ENCODE measurements at regions not wholly inside any gene's neighbourhood (a gene's known extent, or its start where the extent isn't known, plus 50 kb on each side); places are given as distances from the start of the nearest gene placed in this dataset.

DNA sequence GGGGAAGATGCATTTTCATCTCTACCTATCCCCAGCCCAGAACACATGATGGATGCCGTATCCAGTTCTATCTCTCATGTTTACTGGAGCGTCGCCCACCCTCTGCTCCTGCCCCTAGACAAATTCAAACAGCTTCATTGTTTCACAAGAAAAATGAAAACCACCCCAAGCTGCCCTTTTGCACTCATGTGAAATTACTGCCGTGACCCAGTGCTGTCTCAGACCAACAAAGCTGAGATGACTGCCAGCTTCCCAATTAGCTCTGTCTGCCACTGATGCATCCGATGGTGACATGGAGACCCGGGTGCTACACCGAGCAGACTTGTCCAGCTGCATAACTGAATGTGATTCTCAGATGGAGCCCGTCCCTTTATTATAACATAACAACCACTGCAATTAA is 67.7 kb downstream of the FOXI2 start:
- Histone ChIP-seq H3K4me1 (no peaks in the 10 kb centered on the region), H3K27me3 (peaks cover 0 to 12% (median 0%) of the 10 kb centered on the region in 9 donors), H3K36me3 (no peaks in the 10 kb centered on the region), H3K4me3 (no peak overlapping the region), H3K27ac (no peak overlapping the region), H3K9me3 (peaks cover 0 to 4% (median 0%) of the 10 kb centered on the region in 12 donors)
- TF ChIP-seq, protein P1, sequence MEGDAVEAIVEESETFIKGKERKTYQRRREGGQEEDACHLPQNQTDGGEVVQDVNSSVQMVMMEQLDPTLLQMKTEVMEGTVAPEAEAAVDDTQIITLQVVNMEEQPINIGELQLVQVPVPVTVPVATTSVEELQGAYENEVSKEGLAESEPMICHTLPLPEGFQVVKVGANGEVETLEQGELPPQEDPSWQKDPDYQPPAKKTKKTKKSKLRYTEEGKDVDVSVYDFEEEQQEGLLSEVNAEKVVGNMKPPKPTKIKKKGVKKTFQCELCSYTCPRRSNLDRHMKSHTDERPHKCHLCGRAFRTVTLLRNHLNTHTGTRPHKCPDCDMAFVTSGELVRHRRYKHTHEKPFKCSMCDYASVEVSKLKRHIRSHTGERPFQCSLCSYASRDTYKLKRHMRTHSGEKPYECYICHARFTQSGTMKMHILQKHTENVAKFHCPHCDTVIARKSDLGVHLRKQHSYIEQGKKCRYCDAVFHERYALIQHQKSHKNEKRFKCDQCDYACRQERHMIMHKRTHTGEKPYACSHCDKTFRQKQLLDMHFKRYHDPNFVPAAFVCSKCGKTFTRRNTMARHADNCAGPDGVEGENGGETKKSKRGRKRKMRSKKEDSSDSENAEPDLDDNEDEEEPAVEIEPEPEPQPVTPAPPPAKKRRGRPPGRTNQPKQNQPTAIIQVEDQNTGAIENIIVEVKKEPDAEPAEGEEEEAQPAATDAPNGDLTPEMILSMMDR (IDR thresholded peaks at IDR 0.05) = no peak
- no peak for TF ChIP-seq POLR2A (IDR thresholded peaks at IDR 0.05)
- DNase-seq = no peak
- 88 to 93% (median 91%) methylated on average over 8 of the region's 8 CpGs for WGBS, 4 donors
- intact Hi-C loops (cut with DNase I) = no loop called here
- no peak for ATAC-seq

DNA sequence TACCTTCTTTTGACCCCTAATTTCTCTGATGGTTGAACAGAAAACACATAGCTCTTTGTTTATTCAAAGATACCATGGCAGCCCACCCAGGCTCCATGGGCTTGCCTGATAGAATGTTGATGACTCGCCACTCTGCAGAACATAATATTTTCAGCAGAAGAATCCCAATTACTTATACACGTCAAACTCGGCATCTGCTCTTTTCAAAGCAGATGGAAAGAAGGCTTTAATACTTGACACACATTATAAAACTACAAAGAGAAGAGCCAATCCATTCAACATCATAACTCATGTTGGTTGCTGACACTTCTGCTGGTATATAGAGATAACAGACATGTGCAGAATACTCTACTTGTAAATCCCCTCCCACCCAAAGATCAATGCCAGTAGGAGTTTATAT is 69.0 kb downstream of the FOXI2 start:
- no peak for TF ChIP-seq POLR2A (IDR thresholded peaks at IDR 0.05)
- TF ChIP-seq, protein P1 (IDR thresholded peaks at IDR 0.05) = no peak
- Histone ChIP-seq H3K4me1 (no peaks in the 10 kb centered on the region), H3K27me3 (peaks cover 0 to 8% (median 0%) of the 10 kb centered on the region in 9 donors), H3K36me3 (no peaks in the 10 kb centered on the region), H3K9me3 (peaks cover 0 to 4% (median 0%) of the 10 kb centered on the region in 12 donors), H3K27ac (no peak overlapping the region), H3K4me3 (no peak overlapping the region)
- ATAC-seq (no peak), DNase-seq (no peak)
- WGBS, 4 donors = 72 to 90% (median 87%) methylated on average over 3 of the region's 3 CpGs
- intact Hi-C loops (cut with DNase I) = no loop called here

DNA sequence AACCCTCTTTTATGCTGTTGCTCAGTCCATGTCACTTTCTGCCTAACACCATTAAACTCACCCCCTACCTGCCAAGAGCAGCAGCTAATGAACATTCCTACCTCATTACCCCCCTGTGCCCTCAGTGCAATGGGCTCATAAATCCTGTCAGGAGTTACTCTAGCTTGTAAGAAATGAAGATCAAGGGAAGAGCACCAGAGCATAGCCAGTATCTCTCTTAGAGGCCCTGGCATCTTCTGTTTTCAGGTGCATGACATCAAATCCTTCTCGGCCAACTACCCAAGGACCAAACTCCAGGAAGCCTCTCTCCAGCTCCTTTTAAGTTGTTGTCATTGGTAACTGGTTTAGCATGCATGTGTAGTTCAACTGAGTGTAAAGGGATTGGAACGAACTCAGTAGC is 75.1 kb downstream of the FOXI2 start:
- Histone ChIP-seq H3K9me3 (peaks cover 0 to 4% (median 0%) of the 10 kb centered on the region in 12 donors), H3K4me1 (no peaks in the 10 kb centered on the region), H3K36me3 (no peaks in the 10 kb centered on the region), H3K4me3 (no peak overlapping the region), H3K27me3 (peaks cover 0 to 8% (median 0%) of the 10 kb centered on the region in 9 donors), H3K27ac (no peak overlapping the region)
- TF ChIP-seq, protein P1 (IDR thresholded peaks at IDR 0.05) = no peak
- TF ChIP-seq POLR2A (IDR thresholded peaks at IDR 0.05) = no peak
- 70 to 78% (median 77%) methylated on average over 2 of the region's 2 CpGs for WGBS, 4 donors
- ATAC-seq = no peak
- intact Hi-C loops (cut with DNase I) = loop anchor here in 1 of 10 donors (10.0 kb wide), 1 partner anchor 97 kb away; no protein-coding TSS in a partner anchor
- DNase-seq = no peak

DNA sequence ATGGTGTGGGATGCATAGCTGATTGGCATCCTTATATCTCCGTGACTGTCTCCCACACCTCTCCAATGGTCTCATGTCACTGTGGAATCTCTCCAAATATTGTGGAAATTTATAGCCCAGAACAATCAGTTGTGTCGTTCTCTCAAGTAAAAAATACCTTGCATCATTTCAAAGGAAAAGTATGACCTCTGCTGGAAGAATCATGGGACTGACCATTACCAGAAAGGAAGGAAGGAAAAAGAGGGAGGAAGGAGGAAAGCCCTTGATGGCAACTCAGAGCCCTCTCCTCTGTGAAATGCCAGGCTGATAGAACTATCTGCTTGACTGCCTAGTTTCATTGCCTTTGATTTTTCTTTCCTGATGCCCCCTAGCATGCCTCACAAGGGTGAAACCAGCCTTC is 76.3 kb downstream of the FOXI2 start:
- 24 to 46% (median 29%) methylated on average over 2 of the region's 2 CpGs for WGBS, 4 donors
- peaks cover 0 to 7% (median 0%) of the 10 kb centered on the region in 9 donors for H3K27me3 ChIP-seq
- H3K4me1 ChIP-seq = no peaks in the 10 kb centered on the region
- no peak for TF ChIP-seq POLR2A (IDR thresholded peaks at IDR 0.05)
- TF ChIP-seq, protein P1 (IDR thresholded peaks at IDR 0.05) = peak in 5 of 12 donors; percentile 6 to 49 (median 34)
- H3K9me3 ChIP-seq = peaks cover 0 to 4% (median 0%) of the 10 kb centered on the region in 12 donors
- no peaks in the 10 kb centered on the region for H3K36me3 ChIP-seq
- ATAC-seq (no peak), DNase-seq (no peak)
- H3K27ac ChIP-seq = no peak overlapping the region
- intact Hi-C loops (cut with DNase I) = loop anchor here in 1 of 10 donors (10.0 kb wide), 1 partner anchor 98 kb away; no protein-coding TSS in a partner anchor
- H3K4me3 ChIP-seq = no peak overlapping the region
